SK-MEL-5 (cell line): ENCODE measurements at regions not wholly inside any gene's neighbourhood (a gene's known extent, or its start where the extent isn't known, plus 50 kb on each side); places are given as distances from the start of the nearest gene placed in this dataset.
"Not testable (repeated sequence)": the region's sequence is repeated elsewhere in the genome, so short reads cannot be mapped to it uniquely, and the experiment has no call there.

Source experiments
- DNase-seq: peaks from one replicate; pipeline ENCODE4 v3.0.0-alpha.2; 2016; ENCODE audit warnings: low read depth, low spot score
- in situ Hi-C: cut with HindIII; loops from 2 replicates; pipeline ENCODE4 v1.10.0; 2016; ENCODE audit warnings: low sequenced_read_pairs, high pct_unique_total_duplicates, low pct_unique_long_range_greater_than_20kb

DNA sequence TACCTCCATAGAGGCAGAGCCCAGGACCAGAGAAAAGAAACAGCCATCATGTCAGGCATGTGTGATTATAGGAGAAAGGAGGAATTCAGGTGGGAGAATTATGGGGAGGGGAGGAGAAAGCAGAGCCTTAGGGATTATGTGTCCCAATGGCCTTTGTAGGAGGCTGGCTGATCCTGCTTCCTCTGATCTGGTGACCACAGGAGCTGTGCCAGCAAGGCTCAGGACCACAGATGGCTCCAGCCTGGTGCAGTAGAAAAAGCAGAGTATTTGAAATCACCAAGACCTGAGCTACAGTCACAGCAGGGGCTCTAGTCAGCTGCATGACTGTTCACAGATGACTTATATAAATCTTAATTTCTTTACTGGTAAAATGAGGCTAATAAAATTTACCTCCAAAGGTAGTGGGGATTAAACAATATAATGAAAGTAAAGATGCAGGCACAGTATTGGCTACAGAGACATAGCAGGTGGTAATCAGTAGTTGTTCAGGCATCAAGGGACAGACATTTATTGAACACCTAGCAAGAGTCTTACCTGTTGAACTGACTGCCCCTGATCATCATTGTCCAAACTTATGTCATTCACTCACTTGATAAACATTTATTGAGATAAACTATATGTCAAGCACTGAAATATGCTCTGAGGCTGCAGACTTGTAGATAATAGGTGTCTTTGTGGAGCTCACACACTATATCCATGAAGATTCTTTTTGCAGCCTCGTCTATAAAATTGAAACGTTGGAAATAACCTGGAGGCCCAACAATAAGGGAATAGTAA, 121.3 kb downstream of the MYCN start:
- in situ Hi-C loops: no loop called here
- DNase-seq: no peak

DNA sequence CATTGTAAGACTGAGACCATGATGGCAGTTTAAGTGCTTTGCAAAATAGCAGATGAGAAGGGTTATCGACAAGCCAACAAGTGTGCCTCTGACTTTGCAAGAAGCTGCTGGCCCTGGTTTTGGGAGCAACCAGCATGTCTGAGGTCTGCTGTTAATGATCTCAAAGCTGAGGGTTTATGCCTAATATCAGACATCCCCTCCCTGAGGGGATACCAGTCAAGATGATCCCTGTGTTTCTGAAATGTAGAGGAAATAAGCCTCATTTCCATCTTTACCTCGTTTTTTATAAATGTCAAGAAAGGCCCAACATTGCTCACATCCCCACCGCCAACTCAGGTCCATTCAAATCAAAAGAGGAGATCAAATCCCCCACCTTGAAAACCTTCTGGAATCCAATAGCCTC, 120.6 kb downstream of the MYCN start:
- in situ Hi-C loops: no loop called here

DNA sequence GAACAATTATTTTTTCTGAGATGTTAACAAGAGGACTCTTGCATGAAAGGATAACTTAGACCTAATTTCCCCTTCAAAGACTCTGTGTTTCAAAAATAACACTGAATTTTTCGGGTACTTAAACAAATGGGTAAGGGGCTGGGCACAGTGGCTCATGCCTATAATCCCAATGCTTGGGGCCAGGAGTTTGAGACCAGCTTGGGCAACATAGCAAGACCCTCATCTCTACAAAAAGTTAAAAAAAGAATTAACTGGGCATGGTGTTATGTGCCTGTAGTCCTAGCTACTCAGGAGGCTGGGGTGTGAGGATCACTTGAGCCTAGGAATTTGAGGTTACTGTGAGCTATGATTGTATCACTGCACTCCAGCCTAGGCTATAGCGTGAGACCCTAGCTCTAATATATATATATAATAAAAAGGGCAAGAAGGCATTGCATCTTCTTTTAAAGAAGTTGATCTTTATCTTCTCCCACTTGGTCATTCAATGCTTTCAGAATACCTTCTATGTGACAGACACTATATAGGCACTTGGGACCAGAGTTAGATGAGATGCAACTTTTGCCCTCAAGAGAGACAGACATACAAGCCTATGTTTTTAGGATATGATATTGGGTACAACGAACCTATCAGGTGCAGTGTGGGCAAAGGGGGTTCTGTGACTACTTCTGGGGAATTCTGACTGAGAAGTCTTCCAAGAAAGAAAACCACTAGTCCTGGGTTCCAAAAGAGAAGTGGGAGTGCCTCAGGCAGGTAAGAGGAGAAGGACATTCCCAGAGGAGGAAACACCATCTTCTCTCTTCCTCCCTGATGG, 120.0 kb downstream of the MYCN start:
- in situ Hi-C loops: no loop called here
- DNase-seq: no peak

More for the DNA sequence above, 120.6 kb downstream of the MYCN start:
- DNase-seq: no peak

DNA sequence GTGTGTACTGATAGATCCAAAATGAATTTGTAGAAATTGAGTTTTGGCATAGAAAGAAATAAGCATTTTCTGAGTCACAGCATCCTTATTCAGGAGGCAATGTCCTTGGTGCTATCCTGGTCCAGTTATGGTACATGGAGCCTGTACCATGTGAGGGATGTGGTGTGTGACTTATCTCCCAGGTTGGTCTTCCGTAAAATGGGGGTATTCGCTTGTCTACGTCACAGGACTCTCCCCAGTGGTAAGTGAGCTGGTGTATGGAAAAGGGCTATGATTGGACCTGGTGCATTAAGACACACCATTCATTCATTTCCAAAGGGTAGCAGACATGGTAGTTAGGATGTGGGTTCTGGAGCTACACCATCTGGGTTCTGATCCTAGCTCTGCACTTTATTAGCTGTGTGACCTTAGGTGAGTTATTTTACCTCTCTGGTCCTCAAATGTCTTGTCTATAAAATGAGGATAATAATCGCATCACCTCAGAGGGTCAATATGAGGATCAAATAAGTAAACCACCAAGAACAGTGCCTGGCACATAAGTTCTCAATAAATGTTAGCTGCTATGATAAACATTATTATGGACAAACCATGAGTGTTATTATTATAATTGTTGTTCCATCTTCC, 119.2 kb downstream of the MYCN start:
- no peak for DNase-seq
- in situ Hi-C loops: no loop called here

DNA sequence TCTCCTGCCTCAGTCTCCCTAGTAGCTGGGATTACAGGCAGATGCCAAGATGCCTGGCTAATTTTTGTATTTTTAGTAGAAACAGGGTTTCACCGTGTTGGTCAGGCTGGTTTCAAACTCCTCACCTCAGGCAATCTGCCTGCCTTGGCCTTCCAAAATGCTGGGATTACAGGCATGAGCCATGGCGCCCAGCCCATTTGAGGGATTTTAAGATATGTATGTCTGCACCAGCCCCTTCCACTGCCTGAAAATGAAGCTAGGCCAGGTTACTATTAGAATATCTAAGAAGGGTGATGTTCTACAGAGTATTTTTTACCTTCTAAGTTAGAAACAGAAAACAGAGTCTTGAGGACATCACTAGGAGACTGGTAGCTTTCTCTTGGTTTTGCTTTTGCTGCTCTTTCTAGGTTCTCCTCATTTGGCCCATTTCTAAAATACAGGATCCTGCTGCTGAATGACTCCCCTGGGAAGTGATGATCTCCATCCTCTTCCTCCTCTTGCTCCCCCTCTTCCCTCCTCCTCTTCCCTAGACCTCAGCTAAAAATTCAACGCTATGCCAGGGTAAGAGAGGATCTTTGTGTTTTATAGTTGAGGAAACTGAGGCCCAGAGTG, 118.5 kb downstream of the MYCN start:
- no peak for DNase-seq
- in situ Hi-C loops: no loop called here

DNA sequence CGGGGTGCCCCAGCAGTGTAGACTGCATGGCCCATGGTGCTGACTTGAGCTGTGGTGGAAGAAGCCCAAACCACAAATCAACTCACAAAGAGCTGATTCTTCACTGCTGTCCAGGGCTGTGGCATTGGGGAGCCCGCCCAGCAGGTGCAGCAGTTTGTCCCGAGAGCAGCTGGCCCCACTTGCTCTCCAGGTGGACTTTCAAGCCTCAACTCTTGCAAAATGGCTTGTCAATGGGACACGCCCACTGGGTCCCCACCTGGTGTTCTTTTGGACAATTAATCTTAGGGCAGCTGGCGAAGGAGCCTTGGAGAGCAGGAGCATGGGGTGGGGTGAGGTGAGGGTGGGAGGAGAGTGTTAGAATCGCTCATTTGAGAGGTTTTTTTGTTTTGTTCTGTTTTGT, 117.9 kb downstream of the MYCN start:
- in situ Hi-C loops: no loop called here
- DNase-seq: no peak

DNA sequence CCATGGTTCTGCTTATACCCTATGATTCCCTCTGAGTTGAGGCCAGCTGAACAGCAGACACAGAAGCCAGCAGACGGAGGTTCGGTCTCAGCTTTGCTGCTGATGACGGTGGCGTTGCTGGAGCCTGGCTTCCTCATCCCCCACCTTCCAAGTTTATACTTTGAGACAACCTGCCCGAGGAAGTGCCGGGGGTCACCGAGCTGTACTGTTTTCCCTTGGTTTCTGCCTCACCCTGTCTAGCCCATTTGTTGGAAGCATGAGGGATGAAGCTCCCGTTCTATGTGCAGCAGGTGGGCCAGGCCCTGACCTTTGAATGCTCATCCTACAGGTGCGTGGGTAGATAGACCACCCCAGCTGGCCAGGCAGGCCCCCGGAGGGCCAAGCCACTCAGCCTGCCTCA, 117.3 kb downstream of the MYCN start:
- DNase-seq: no peak
- in situ Hi-C loops: no loop called here

DNA sequence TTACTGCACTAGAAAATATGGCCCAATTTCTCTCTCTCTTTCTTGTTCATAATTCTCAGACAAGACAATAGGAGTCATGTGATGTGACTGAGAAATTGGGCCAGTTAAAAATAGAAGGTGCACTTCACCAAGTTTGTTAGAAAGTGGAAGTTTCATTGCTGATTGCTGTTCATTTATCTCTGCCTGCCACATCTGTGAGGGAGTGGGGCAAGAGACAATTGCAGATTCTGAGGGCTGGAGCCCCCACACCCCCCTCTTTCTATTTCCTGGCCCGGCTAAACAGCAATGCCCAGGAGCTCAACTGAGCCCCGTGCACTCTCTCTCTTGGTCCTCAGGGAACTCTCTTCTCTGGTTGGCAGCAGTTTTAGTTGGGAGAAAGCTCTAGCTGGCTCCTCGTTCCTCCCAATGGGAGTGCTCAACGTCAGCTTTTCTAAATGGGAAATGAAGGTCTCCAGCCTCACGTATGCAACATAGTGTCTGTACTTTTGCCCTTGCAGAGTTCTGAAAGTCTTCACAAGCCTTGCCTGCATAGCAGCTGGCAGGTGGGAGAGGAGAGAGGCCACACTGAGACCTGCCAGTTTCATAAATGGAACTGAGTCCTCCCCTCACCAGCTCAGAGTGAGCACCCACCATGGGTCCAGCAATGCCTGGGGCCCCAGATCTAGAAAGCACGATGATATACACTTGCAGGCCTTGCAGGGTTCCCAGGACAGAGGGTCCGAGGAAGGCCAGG, 115.7 kb downstream of the MYCN start:
- DNase-seq: no peak
- in situ Hi-C loops: no loop called here

DNA sequence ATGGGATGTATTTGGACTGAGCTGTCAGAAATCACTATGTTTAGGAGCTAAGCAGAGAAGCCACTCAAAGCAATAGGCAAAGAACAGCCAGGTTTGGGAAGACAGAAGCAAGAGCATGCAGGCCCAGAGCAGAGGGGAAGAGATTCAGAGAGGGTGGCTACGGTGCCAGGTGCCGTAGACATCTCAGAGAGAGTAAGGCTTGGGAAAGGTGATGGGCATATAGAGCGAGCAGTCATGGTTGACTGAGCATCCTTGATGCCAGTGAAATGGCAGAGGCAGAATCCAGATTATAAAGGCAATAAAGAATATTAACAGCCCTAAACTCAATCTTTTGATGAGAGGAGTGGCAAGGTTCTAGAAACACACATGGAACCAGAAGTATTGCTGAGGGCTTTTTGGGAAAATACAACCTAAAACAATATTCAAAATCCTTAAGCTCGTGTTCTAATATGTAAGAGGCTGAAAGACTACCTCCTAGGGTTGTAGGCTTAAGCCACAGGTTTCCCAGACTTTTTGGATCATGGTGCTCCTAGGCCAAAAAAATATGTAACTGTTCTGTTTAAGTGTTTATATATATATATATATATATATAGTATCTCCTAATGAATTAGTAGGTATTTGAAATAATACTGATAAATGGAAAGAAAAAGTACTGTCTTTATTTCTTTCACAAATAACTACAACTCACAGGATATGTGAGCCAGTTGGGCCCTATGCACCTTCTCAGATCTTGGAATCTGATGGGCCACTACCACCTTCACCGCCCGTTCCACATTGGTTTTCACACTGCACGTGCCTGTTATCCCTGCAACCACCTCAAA, 113.3 kb downstream of the MYCN start:
- DNase-seq: no peak
- in situ Hi-C loops: no loop called here

DNA sequence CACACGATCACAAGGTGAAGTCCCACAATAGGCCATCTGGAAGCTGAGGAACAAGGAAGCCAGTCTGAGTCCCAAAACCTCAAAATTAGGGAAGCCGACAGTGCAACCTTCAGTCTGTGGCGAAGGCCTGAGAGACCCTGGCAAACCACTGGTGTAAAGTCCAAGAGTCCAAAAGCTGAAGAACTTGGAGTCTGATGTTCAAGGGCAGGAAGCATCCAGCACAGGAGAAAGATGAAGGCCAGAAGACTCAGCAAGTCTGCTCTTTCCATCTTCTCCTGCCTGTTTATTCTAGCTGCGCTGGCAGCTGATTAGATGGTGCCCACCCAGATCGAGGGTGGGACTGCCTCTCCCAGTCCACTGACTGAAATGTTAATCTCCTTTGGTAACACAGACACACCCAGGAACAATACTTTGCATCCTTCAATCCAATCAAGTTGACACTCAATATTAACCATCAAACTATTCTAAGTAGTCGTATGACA, 112.3 kb downstream of the MYCN start:
- in situ Hi-C loops: not testable (repeated sequence)

DNA sequence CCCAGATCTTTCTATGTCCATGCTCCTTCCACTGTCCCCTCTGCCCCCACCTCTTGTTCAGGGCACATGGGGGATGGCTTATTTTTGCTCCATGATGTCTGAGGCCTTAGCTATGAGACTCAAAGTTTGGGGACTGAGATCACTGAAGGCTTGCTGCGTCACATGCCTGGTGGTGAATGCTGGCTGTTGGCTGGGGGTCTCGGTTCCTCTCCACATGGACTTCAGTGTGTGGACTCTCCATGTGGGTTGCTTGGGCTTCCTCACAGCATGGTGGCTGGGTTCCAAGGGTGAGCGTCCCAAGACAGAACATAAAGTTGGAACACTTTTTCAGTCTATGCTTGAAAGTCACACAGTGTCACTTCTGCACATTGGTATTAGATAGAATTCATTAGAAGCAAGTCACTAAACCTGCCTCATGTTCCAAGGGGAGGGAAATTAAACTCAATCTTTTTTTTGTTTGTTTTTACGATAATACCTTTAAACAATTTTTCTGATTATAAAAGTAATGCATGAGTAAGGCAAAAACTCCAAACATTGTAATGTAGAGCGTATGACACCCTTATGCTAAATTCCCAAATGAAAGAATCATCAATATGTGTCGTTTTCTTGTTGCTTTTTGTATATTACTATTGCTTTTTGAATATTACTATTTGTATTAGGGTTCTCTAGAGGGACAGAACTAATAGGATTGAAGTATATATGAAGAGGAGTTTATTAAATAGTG, 111.7 kb downstream of the MYCN start:
- in situ Hi-C loops: no loop called here
- DNase-seq: no peak

More for the DNA sequence above, 112.3 kb downstream of the MYCN start:
- not testable (repeated sequence) for DNase-seq

DNA sequence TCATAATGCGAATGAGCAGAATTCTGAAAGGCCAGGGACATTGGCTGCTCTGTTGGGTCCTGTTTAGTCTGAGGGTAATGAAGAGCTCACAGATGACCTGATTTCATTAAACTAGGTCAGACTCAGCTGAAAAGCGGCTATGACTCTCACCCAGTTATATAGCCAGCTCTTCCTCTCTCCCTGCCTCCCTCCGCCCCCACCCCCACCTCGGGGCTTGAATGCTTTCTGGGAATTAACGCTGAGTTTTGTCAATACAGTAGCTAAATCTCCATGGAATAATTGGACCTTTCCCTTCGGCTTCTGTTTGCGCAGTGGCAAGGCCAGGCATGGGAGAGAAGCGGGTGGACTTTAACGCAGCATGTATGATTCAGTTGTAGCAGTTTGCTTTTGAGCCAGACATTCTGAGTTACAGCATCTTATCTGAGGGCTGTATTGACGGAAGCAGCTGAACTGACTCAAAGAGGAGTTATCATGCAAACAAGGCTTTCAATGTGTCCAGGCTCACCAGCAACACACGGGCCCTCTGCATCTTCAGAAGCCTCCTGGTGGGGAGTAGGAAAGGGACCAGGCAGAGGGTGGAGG, 110.6 kb downstream of the MYCN start:
- in situ Hi-C loops: no loop called here
- no peak for DNase-seq

DNA sequence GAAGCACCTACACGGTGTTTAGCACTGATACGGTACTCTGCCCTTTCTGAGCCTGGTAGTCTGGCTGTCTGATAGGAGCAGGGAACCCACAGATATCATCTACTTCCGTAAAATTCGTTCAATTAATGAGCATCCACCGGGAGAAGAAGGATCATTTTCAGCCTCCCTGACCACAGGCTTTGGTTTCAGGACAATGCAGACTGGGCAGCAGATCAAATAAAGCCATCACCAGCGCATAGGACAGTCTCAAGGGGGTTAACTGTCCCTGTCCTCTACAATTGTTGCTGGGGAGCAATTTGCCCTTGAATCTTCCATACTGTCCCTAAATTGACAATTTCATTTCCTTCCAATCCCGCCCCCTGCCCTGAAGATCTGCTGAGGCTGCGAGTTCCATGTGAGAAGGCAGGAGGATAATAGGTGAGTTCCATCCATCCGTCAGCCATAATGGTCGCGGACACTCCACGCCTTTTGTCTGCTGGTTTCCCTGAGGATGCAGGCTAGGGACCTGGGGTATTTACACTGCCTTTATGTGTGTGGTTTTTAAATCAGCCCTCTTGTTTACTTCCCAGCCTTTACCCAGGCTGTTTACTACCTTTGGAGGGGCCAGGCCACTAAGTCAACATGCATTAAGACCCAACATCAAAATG, 110.0 kb downstream of the MYCN start:
- no peak for DNase-seq
- in situ Hi-C loops: no loop called here

DNA sequence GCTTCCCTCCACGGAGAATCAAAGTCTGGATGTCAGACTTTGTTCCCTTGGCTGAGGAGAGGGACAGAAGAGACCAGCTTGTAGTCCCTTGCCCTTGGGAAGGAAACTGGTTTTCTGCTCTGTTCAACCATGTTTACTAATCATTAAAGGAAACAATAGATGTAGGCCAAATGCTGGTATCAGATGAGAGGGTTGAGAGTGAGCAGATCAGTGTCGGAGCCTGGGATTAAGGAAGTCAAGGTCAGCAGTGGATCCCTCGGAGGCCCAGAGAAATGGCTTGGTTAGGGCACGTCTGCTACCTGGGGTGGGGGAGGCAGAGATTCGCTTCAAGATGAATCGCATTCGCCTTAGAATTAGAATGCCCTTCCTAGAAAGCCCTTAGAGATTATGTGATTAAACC, 109.1 kb downstream of the MYCN start:
- DNase-seq: no peak
- in situ Hi-C loops: no loop called here

DNA sequence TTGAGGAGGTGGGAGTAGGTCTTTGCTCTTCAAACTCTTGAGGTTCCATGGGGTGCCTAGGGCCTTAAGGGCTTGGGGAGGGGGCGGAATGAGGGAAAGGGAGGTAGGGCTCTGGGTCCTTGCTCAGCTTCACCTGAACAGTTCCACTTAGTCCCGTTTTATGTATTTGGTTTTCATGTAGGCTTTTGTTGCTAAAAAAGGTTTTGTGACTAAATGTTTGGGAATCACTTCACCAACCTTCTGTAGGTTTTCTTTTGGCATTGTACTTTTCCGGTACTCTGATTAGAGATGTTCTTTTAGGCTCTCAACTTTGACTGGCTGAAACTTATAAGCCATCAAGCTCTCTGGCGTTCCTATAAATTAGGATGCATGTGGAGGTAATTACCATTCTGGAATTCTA, 108.1 kb downstream of the MYCN start:
- in situ Hi-C loops: no loop called here

More for the DNA sequence above, 108.1 kb downstream of the MYCN start:
- DNase-seq: no peak
